DMS153 treated with DMSO at 0.1 percent for 48 hours (cell line): ENCODE measurements at regions not wholly inside any gene's neighbourhood (a gene's known extent, or its start where the extent isn't known, plus 50 kb on each side); places are given as distances from the start of the nearest gene placed in this dataset.
"Not testable (repeated sequence)": the region's sequence is repeated elsewhere in the genome, so short reads cannot be mapped to it uniquely, and the experiment has no call there.

Experiments used
- DNase-seq: peaks from one replicate; lab custom pipeline; 2025; ENCODE audit not compliant: unreplicated experiment; lab: John Stamatoyannopoulos, UW

DNA sequence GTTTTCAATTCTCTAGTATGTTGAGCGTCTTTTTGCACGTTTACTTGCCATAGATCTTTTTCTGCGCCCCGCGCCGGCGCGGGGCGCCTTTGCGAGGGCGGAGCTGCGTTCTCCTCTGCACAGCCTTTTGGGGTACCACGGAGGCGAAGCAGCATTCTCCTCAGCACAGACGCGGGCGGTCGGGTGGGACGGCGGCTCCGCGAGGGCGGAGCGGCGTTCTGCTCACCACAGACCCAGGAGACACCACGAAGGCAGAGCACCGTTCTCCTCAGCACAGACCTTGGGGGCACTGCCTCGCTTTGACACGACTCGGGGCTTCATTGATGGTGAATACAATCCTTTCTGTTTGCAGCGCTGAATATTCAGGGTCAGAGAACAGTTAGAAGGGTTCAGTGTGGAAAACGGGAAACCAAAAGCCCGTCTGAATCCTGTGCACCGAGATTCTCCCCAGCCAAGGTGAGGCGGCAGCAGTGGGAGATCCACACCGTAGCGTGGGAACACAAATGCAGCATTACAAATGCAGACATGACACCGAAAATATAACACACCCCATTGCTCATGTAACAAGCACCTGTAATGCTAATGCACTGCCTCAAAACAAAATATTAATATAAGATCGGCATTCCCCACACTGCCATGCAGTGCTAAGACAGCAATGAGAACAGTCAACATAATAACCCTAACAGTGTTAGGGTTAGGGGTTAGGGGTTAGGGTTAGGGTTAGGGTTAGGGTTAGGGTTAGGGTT lies 190.7 kb upstream of the VIPR2 start:
- DNase-seq, result not testable (repeated sequence)

DNA sequence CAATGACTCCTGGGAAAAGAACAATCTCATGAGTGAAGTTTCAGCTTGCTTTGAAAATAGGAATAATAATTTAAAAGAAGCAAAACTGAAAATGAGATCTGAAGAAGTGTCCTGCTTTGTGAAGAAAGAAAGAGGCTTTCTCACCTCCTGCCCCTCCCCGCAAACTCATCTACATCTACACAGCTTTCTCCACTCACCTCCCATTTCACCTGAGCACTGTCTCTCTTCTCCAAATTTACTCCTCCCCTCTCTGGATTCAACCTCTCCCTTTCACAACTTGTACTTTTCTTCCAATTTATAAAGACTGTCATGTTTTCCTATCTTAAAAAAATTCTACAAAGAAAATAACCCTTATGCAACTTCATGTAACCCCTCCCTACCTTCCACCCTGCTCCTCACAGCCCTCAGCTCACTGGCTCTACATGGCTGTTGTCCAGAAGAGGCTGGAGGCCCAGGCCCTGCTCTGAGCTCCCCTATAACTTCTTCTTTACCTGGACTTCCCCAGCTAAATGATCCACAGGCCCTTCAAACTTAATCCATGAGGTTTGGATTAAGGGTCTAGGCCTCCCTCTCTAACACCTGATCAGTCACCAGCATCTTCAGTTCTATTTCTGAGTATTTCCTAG lies 188.3 kb upstream of the VIPR2 start:
- not testable (repeated sequence) for DNase-seq

DNA sequence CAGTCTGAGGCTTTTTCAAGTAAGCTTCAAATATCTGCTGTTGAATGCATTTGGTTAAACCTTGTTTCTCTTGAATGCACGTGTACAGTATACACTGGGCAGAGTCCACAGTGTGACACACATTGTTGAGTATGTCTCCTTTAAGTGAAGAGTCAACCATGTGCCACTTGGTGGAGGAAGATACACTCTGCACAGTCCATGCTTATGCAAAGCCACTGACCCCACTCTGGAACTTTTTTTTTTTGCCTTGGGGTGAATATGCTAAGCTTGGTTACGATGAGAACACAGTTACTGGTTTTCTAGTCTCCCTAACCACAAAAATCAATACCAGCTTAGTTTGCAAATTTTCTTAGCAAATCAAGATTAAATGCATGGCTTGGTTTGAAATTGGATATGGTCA lies 186.8 kb upstream of the VIPR2 start:
- DNase-seq, result no peak

DNA sequence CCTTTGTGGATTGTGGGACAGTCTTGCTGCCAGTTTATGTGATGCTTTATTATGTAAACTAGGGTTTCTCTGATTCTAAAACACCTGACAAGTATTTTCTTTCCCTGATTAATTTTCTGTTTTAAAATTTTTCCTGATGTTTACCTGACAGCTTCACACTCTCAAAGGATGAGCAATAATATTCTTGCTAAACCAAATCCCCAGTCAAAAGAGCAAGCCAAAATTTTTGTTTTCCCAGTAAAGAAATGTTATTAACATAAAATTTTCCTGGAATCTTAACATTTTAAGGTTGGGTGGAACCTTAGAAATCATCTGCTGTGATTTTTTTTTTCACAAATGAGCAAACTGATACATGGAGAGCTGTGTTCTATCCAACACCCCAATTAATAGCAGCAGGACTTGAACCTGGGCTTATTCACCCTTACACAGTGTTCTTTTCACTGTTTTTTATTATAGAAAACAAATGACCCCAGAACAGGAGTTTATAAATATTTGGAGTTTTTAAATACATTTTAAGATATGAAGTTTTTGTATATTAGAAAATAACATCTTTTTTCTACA lies 185.2 kb upstream of the VIPR2 start:
- DNase-seq, result no peak

DNA sequence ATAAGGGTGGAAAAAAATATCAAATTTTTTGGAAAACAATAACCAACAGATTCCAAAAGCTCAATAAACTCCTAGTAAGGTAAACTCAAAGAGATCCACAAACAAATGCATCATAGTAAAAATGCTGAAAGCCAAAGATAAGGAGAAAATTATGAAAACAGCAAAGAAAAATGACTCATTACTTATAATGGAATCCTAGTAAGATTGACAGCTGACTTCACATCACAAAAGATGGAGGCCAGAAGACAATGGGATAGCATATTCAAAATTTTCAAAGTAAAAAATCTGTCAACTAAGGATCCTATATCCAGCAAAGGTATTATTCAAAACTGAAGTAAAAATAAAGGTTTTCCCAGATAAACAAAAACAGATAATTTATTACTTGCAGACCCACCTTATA lies 183.4 kb upstream of the VIPR2 start:
- DNase-seq, result no peak

DNA sequence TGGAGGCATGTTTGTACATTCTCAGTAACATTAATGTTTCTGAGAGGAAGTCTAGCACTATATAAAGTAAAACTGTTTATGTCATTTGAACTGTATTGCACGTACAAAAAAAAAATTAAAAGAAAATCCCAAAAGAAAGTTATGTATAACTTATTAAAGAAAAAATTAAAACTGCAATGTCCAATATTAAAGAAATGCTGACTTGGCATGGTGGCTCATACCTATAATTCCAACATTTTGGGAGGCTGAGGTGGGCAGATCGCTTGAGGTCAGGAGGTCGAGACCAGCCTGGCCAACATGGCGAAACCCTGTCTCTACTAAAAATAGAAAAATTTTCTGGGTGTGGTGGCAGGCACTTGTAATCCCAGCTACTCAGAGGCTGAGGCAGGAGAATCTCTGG lies 178.7 kb upstream of the VIPR2 start:
- no peak for DNase-seq

DNA sequence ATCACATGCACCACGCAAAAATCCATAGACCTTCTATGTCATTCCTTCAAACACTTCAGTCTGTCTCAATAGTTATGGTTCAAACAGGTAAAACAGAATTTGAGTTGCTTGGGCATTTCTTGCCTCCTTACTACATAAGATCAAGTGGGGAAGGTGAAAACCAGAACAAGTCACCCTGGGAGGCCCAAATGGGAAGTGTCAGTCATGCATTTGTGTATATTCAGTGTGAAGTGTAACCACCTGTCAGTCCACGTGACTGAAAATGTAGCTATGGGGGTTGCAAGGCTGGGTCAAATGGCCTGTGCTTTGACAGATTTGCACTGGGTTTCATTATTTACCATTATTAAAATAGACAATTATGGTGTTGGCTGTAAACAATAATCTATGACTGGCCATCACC lies 176.6 kb upstream of the VIPR2 start:
- DNase-seq, result no peak

DNA sequence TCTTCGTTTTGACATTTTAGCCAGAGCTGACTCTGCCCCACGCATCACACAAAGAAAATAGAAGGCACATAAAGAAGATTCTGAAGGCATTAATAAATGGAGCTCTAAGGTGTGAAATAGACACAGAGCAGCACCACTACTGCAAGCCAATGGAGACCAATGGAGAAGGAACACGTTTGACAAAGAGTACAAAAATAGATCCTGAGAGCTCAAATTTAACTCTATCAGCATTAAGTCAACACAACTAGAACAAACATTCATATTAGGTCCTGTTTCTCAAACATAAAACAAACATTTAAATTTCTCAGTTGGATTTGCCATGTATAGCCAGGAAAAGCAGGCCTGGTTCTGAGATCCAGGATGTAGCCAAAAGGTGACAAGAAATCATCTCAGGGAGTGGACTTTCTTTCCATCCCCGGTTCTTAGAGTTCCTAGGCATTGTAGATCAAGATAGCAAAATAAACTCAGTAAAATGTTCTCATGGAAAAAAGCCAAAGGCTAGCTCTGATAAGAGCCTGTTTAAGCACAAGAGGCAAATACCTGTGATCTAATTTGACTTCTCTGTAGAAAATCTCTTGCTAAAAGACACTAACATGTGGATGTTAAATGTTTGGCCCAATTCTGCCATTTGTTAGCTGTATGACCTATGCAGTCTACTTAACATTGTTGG lies 174.2 kb upstream of the VIPR2 start:
- DNase-seq, result no peak

DNA sequence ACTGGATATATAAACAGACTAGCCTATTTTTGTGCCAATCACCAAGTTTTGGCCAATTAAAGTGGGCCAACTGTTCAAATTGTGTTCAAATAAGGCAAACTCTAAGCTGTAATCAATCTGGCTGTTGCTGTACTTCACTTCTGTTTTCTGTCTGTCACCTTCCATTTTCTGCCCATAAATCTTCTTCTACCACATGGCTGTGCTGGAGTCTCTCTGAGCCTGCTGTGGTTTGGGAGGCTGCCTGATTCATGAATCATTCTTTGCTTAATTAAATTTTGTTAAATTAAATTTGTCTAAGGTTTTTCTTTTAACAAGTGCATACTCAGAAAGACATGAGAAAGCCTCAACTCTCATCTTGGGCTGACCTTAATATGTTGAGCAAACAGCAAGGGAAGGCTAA lies 172.6 kb upstream of the VIPR2 start:
- no peak for DNase-seq

DNA sequence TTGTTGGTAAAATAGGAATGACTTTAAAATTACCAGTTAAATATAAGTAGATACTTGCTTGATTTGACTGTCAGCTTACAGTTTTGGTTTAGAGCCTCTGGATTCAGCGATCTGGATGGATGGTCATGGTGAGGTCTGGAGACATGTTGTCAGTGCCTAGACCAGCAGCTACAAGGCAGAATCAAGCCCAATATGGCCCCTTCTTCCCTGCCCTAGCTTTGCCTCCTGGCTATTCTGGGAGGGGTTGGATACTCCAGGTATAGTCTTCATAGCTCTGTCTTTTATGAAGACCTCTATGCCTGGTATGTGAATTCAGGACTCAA lies 166.5 kb upstream of the VIPR2 start:
- no peak for DNase-seq

DNA sequence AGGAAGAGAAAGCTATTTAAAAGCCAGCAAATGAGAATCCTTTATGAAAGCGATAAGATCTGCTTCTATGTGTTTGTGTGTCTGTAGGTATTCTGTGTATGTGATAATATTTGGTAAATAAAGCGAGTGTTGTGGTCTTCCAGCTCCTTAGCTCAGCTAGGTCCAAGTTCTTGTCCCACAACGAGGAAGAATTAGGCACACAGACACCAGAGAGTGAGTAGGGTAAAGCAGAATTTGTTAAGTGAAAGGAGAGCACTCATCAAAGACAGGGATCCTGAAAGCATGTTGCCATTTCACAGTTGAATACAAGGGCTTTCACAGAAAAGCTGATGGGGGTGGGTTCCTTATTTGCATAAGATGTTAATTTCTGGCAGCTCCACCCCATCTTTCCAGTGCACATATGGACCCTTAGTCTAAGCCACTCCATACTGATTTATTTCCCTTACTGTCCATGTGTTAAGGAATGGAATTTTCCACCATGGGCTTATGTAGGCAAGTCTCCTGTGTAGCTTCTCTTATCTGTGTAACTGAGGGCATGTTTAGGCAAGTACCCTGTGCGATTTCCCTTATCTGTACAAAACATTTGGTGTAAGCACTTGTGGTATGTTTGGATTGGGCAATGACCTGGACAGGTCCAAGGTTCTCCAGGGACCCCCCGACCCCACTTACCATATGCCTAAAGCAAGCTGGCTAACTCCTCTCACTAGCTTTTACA lies 165.9 kb upstream of the VIPR2 start:
- no peak for DNase-seq

DNA sequence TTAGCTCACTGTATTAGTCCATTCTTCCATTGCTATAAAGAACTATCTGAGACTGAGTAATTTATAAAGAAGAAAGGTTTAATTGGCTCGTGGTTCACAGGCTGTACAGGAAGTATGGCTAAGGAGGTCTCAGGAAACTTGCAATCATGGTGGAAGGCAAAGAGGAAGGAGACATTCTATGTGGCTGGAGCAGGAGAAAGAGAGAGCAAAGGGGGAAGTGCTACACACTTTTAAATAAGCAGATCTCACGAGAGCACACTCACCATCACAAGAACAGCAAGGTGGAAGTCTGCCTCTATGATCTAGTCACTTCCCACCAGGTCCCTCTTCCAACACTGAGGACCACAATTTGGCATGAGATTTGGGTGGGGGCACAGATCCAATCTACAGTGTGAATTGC lies 164.5 kb upstream of the VIPR2 start:
- DNase-seq, result not testable (repeated sequence)

DNA sequence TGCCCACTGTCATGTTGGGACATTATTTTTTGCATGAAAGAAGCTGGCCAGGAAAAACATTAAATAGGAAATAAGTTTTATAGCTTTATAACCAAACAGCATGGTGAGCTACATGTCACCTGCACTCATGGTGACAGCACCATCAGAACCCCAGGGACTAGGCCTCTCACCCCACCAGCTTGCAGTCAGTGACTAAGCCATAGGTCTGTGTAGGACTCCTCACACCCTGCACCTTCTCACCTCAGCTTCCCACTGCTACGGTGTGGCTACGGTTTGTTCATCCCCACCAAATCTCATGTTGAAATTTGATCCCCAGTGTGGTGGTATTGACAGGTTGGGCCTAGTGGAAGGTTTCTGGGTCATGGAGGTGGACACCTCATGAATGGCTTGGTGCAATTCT lies 161.3 kb upstream of the VIPR2 start:
- no peak for DNase-seq

DNA sequence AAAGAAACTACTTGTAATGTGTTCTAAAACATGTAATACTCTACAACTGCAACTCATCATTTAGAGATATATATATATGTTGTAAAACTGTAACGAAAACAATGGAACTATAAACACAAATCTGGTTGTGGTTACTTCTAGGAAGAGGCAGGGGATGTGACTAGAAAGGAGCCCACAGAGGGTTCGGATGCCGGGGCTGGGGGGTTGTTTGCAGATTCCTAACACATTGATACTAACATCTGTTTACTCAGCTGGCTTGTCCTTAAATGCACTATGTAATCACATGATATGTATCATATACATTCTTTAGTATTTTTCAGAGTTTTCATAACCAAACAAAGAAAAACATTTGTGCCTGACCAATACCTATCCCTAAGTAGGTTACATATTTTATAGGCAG lies 160.5 kb upstream of the VIPR2 start:
- DNase-seq, result not testable (repeated sequence)

DNA sequence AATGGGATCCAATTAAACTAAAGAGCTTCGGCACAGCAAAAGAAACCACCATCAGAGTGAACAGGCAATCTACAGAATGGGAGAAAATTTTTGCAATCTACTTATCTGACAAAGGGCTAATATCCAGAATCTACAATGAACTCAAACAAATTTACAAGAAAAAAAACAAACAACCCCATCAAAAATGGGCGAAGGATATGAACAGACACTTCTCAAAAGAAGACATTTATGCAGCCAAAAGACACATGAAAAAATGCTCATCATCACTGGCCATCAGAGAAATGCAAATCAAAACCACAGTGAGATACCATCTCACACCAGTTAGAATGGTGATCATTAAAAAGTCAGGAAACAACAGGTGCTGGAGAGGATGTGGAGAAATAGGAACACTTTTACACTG lies 158.8 kb upstream of the VIPR2 start:
- not testable (repeated sequence) for DNase-seq

DNA sequence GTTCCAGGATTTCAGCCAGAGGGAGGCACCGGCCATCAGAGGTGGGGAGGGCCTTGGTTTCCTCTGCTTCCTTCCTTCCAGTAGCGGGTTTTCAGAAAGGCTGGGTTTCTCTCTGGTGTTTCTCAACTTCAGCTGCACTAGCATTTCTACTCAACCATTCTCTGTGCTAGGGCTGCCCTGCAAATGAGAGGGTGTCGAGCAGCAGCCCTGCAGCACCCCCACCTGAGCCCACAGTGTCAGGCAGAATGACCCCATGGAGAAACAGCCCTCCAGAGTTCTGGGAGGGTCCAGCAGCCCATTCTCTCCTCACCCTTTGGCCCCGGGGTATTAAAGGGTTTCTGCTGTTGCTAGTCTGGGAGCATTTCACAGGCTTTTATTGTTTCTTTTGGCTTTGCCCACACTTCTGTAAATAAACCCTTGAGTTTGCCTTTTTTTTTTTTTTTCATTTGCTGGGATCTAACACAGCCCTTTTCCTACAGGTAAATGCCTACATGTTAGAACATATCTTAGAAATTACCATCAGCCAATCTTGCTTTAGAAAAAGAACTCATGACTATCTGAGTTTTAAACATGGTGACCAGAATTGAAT lies 151.5 kb upstream of the VIPR2 start:
- no peak for DNase-seq

DNA sequence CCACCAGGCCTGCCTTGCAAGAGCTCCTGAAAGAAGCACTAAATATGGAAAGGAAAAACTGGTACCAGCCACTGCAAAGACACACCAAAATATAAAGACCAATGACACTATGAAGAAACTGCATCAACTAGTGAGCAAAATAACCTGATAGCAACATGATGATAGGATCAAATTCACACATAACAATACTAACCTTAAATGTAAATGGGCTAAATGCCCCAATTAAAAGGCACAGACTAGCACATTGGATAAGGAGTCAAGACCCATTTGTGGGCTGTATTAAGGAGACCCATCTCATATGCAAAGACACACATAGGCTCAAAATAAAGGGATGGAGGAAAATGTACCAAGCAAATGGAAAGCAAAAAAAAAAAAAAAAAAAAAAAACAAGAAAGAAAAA lies 141.8 kb upstream of the VIPR2 start:
- DNase-seq, result not testable (repeated sequence)

DNA sequence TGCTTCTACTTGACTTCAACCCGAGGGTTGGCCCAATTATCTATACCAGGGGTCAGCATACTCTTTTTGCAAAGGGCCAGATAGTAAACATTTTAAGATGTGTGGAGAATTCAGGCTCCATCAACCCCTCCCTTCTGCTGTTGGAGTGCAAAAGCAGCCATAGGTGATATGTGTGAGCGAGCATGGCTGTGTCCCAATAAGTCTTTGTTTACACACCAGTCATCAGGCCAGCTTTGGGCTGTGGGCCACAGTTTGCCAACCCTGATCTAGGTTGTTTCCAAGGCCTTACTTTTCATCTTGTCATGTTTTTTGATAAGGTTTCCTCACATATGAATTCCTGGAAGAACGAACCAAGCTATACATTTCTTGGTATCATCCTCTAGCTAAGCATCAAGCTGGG lies 136.9 kb upstream of the VIPR2 start:
- no peak for DNase-seq

DNA sequence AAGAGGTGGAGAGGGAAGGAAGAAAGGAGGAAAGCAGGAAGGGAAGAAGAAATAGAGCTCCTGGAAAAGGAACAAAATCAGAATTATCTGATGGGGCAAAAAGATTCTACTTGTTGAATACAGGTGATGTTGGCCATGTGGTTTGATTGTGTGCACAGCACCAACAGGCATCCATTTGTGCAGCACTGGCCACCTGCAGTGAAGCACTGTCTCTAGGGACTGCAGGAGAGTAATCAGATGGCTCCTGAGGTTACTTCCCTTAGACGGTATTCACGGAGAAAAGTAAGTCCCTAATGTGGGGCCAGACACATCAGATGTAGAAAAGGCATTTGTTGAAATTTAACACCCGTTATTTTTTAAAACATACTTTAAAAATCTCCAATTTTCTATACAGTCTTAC lies 135.3 kb upstream of the VIPR2 start:
- DNase-seq, result no peak

DNA sequence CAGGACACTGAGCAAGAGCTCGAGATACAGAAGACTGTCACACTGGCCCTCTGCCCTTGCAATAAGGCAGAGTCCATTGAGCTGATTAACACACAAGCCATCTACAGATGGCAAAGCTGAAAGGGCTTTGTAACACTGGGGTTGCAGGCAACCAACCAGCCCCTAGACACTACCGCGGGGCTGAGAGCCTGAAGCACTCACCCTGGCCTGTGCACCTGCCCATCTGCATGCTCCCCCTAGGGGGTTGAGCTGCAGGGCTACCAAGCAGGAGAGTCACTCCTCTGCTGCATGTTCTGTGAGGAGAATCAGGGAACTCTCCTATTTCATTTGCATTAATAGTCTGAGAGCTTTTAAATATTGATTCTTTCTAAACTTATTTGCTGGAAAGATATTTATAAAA lies 128.1 kb upstream of the VIPR2 start:
- no peak for DNase-seq

DNA sequence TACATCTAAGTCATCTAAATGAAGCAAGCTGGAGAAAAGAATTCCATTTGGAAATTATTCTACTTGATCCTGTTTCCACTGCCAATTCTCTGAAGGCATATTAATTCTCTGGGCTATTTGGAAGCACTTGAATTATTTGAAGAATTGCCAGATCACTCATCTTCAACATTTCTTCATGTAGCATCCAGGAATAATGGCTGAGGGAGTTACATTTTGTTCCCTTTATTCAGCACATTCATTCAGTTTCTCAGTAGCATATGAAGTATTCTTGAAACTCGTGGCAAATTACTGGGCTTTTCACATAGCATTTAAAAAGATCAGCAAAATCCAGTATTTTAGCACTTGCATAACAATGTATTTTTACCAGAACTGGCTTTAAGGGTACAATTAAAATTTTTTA lies 127.1 kb upstream of the VIPR2 start:
- no peak for DNase-seq
